ENCODE measurements at regions not wholly inside any gene's neighbourhood (a gene's known extent, or its start where the extent isn't known, plus 50 kb on each side); places are given as distances from the start of the nearest gene placed in this dataset.

GRCh38 chr16:66240631-66241395 is 125.7 kb upstream of the CDH5 start:
- no peak for TF ChIP-seq CTCF (IDR thresholded peaks at IDR 0.05)
- peaks cover 2% of the 10 kb centered on the region for H3K36me3 Mint-ChIP-seq (ENCODE audit: low read depth)
- peaks cover 18% of the 10 kb centered on the region for H3K9me3 Mint-ChIP-seq (ENCODE audit: low read depth)
- peak; percentile 34 for DNase-seq (ENCODE audit: low spot score)
- H3K4me3 Mint-ChIP-seq (ENCODE audit: unreplicated experiment): no peak overlapping the region
- H3K27me3 Mint-ChIP-seq (ENCODE audit: low read depth): no peaks in the 10 kb centered on the region
- peaks cover 16% of the 10 kb centered on the region for H3K4me1 Mint-ChIP-seq (ENCODE audit: low read depth)
- H3K27ac Mint-ChIP-seq (ENCODE audit: unreplicated experiment): no peak overlapping the region

GRCh38 chr16:66240088-66240487 is 126.4 kb upstream of the CDH5 start:
- no peak overlapping the region for H3K27ac Mint-ChIP-seq (ENCODE audit: unreplicated experiment)
- H3K4me1 Mint-ChIP-seq (ENCODE audit: low read depth): peaks cover 16% of the 10 kb centered on the region
- no peak for DNase-seq (ENCODE audit: low spot score)
- peaks cover 18% of the 10 kb centered on the region for H3K9me3 Mint-ChIP-seq (ENCODE audit: low read depth)
- H3K36me3 Mint-ChIP-seq (ENCODE audit: low read depth): peaks cover 2% of the 10 kb centered on the region
- TF ChIP-seq CTCF (IDR thresholded peaks at IDR 0.05): no peak
- H3K27me3 Mint-ChIP-seq (ENCODE audit: low read depth): no peaks in the 10 kb centered on the region
- H3K4me3 Mint-ChIP-seq (ENCODE audit: unreplicated experiment): no peak overlapping the region

GRCh38 chr16:66238696-66239095 is 127.8 kb upstream of the CDH5 start:
- no peak for TF ChIP-seq CTCF (IDR thresholded peaks at IDR 0.05)
- Mint-ChIP-seq H3K36me3 (ENCODE audit: low read depth) (peaks cover 2% of the 10 kb centered on the region), H3K27me3 (ENCODE audit: low read depth) (no peaks in the 10 kb centered on the region), H3K4me1 (ENCODE audit: low read depth) (peaks cover 16% of the 10 kb centered on the region), H3K9me3 (ENCODE audit: low read depth) (peaks cover 18% of the 10 kb centered on the region), H3K4me3 (ENCODE audit: unreplicated experiment) (no peak overlapping the region), H3K27ac (ENCODE audit: unreplicated experiment) (no peak overlapping the region)
- DNase-seq (ENCODE audit: low spot score): no peak

- no peak overlapping the region for H3K27ac Mint-ChIP-seq (ENCODE audit: unreplicated experiment)
- DNase-seq (ENCODE audit: low spot score): no peak
- peaks cover 19% of the 10 kb centered on the region for H3K4me1 Mint-ChIP-seq (ENCODE audit: low read depth)
- no peak overlapping the region for H3K4me3 Mint-ChIP-seq (ENCODE audit: unreplicated experiment)
- H3K9me3 Mint-ChIP-seq (ENCODE audit: low read depth): peaks cover 18% of the 10 kb centered on the region
- no peak for TF ChIP-seq CTCF (IDR thresholded peaks at IDR 0.05)
- peaks cover 1% of the 10 kb centered on the region for H3K27me3 Mint-ChIP-seq (ENCODE audit: low read depth)
- H3K36me3 Mint-ChIP-seq (ENCODE audit: low read depth): peaks cover 2% of the 10 kb centered on the region
These were observed 130.2 kb upstream of the CDH5 start for GRCh38 chr16:66236301-66236700.

- Mint-ChIP-seq H3K36me3 (ENCODE audit: low read depth) (no peaks in the 10 kb centered on the region), H3K4me1 (ENCODE audit: low read depth) (peaks cover 14% of the 10 kb centered on the region), H3K27ac (ENCODE audit: unreplicated experiment) (no peak overlapping the region), H3K9me3 (ENCODE audit: low read depth) (no peaks in the 10 kb centered on the region), H3K27me3 (ENCODE audit: low read depth) (peaks cover 9% of the 10 kb centered on the region), H3K4me3 (ENCODE audit: unreplicated experiment) (no peak overlapping the region)
- no peak for DNase-seq (ENCODE audit: low spot score)
- TF ChIP-seq CTCF (IDR thresholded peaks at IDR 0.05): no peak
These were observed 134.9 kb upstream of the CDH5 start for GRCh38 chr16:66231452-66232160.
